Uterus (tissue), 3 donors: ENCODE measurements at regions not wholly inside any gene's neighbourhood (a gene's known extent, or its start where the extent isn't known, plus 50 kb on each side); places are given as distances from the start of the nearest gene placed in this dataset.

ENCODE experiments used
- DNase-seq, 2 donors: peaks; one replicate each; pipeline ENCODE4 v3.0.0-alpha.2; 2019 to 2020
- H3K27ac ChIP-seq, 2 donors: fragments of 200-600 bp; sonication (generic); 1 replicate in 1 of 2; 2 replicates in 1 of 2; pipeline ENCODE4 v1.5.1; 2016 to 2018
- H3K27me3 ChIP-seq, 2 donors: fragments of 200-600 bp; sonication (generic); one replicate each; pipeline ENCODE4 v1.5.1; 2018 to 2019; ENCODE audit warnings: control low read depth in 1 of 2
- H3K36me3 ChIP-seq, 2 donors: fragments of 200-600 bp; sonication (generic); one replicate each; pipeline ENCODE4 v1.5.1; 2019; ENCODE audit warnings: control low read depth in 1 of 2
- H3K4me1 ChIP-seq, 2 donors: fragments of 200-600 bp; sonication (generic); one replicate each; pipeline ENCODE4 v1.5.1; 2018 to 2019; ENCODE audit warnings: control low read depth in 1 of 2
- H3K4me3 ChIP-seq, 2 donors: fragments of 200-600 bp; sonication (generic); 1 replicate in 1 of 2; 2 replicates in 1 of 2; pipeline ENCODE4 v1.5.1; 2018 to 2019; ENCODE audit warnings: mild to moderate bottlenecking in 1 of 2
- H3K9me3 ChIP-seq, 2 donors: fragments of 200-600 bp; sonication (generic); one replicate each; pipeline ENCODE4 v1.5.1; 2019; ENCODE audit warnings: control low read depth in 1 of 2
- CTCF ChIP-seq, 4 experiments: fragments of 200-600 bp in 2 of 4; fragments of 450-650 bp in 2 of 4; sonication (generic) in 2 of 4; IDR thresholded peaks; one replicate each; pipeline ENCODE4 v1.5.1; 2016 to 2019; ENCODE audit warnings: antibody characterized with exemption in 4 of 4, mild to moderate bottlenecking in 2 of 4, moderate library complexity in 1 of 4
- POLR2A ChIP-seq, 2 donors: fragments of 450-650 bp; IDR thresholded peaks; one replicate each; pipeline ENCODE4 v1.6.1; 2016; ENCODE audit warnings: antibody characterized with exemption in 2 of 2, mild to moderate bottlenecking in 1 of 2, moderate library complexity in 1 of 2
- intact Hi-C: fragments of 100-400 bp; cut with DNase I; formaldehyde crosslinking; loops from one replicate; pipeline ENCODE4 v1.15.1; 2023; ENCODE audit warnings: low total_unique reads
- donor health status: DM: yes; HTN: yes; CAD: no.

GRCh38 chr16:73909529-73910035 is 387.0 kb upstream of the PSMD7 start:
- Histone ChIP-seq H3K4me3 (no peak overlapping the region), H3K36me3 (no peaks in the 10 kb centered on the region), H3K27me3 (no peaks in the 10 kb centered on the region), H3K27ac (no peak overlapping the region), H3K4me1 (no peaks in the 10 kb centered on the region), H3K9me3 (no peaks in the 10 kb centered on the region)
- intact Hi-C loops, result no loop called here
- no peak for DNase-seq
- TF ChIP-seq POLR2A (IDR thresholded peaks at IDR 0.05) (no peak), CTCF (IDR thresholded peaks at IDR 0.05) (no peak)

- H3K27ac ChIP-seq, result no peak overlapping the region
- intact Hi-C loops, result no loop called here
- TF ChIP-seq POLR2A (IDR thresholded peaks at IDR 0.05) (no peak), CTCF (IDR thresholded peaks at IDR 0.05) (no peak)
- no peaks in the 10 kb centered on the region for H3K36me3 ChIP-seq
- H3K4me3 ChIP-seq, result no peak overlapping the region
- H3K9me3 ChIP-seq, result no peaks in the 10 kb centered on the region
- DNase-seq, result no peak
- H3K27me3 ChIP-seq, result no peaks in the 10 kb centered on the region
- H3K4me1 ChIP-seq, result no peaks in the 10 kb centered on the region
These were observed 405.5 kb upstream of the PSMD7 start for GRCh38 chr16:73891129-73891542.

GRCh38 chr16:73890186-73891128 is 406.2 kb upstream of the PSMD7 start:
- H3K4me1 ChIP-seq, result no peaks in the 10 kb centered on the region
- no peak overlapping the region for H3K27ac ChIP-seq
- no peaks in the 10 kb centered on the region for H3K9me3 ChIP-seq
- no peak overlapping the region for H3K4me3 ChIP-seq
- H3K27me3 ChIP-seq, result no peaks in the 10 kb centered on the region
- TF ChIP-seq POLR2A (IDR thresholded peaks at IDR 0.05), result no peak
- TF ChIP-seq CTCF (IDR thresholded peaks at IDR 0.05), result no peak
- intact Hi-C loops, result no loop called here
- no peak for DNase-seq
- no peaks in the 10 kb centered on the region for H3K36me3 ChIP-seq

DNA sequence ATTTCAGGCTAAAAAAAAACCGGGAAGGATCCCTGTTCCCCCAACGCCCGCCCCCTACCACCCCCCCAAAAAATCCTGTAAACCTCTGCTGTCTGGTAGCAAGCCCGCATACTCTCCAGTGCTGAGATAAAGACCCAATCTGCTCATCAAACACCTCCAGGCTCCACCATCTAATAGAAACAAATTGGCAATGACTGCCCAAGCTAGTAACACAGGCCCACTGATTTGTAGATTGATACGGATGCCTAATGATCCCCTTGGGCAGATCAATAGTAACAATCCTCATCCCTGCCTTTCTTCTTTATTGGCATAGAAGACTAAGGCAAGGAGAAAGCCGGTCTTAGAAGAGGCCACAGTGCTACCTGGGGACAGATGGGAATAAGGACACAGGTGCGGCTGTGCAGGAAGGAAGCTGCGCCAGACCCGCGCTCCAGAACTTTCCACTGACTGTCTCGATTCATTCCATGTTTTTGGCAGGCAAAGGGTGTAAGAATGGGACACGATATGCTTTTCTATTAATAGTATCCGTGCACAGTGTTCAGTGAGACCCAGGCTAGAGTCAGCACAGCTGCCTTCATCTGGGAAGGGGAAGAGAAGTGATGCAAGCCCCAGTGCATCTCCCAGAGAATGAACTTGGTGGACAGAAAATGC is 407.6 kb upstream of the PSMD7 start:
- no peaks in the 10 kb centered on the region for H3K27me3 ChIP-seq
- no peaks in the 10 kb centered on the region for H3K4me1 ChIP-seq
- intact Hi-C loops, result no loop called here
- DNase-seq, result no peak
- H3K9me3 ChIP-seq, result no peaks in the 10 kb centered on the region
- no peaks in the 10 kb centered on the region for H3K36me3 ChIP-seq
- no peak overlapping the region for H3K4me3 ChIP-seq
- H3K27ac ChIP-seq, result no peak overlapping the region
- TF ChIP-seq CTCF (IDR thresholded peaks at IDR 0.05), result no peak

DNA sequence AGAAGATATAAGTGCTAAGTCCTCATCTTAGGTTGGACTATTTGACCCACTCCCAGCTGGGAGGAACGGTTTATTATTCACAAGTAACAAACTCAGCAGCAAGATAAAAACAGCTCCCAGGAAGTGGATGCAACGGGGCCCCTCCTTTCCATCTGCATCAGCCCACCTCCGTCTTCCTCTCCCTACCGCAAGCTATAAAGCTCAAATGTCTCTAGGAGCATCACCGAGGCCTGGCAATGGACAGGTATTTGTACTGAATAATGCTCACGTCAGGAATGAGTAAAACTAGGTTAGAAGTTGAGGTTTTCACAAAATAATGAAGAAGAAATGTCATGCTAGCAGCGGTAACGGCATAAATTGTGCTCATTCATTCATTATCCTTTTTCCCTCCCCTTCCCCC is 408.7 kb upstream of the PSMD7 start:
- TF ChIP-seq CTCF (IDR thresholded peaks at IDR 0.05) (no peak), POLR2A (IDR thresholded peaks at IDR 0.05) (no peak)

More for the DNA sequence above, 408.7 kb upstream of the PSMD7 start:
- Histone ChIP-seq H3K27me3 (no peaks in the 10 kb centered on the region), H3K4me1 (no peaks in the 10 kb centered on the region), H3K27ac (no peak overlapping the region), H3K36me3 (no peaks in the 10 kb centered on the region), H3K9me3 (no peaks in the 10 kb centered on the region), H3K4me3 (no peak overlapping the region)
- DNase-seq, result no peak
- intact Hi-C loops, result no loop called here
